Fibroblast of pulmonary artery (primary cell): ENCODE measurements at regions not wholly inside any gene's neighbourhood (a gene's known extent, or its start where the extent isn't known, plus 50 kb on each side); places are given as distances from the start of the nearest gene placed in this dataset.

ENCODE experiments used
- DNase-seq: peaks from one replicate; pipeline ENCODE4 v3.0.0-alpha.2; 2010; ENCODE audit warnings: low read depth
- H3K4me3 ChIP-seq: replicated peaks from 2 replicates; pipeline ENCODE4 v1.5.1; 2011; ENCODE audit warnings: low read depth, mild to moderate bottlenecking, control low read depth, low read length, moderate library complexity
- TF ChIP-seq, protein P1 (sequence below): IDR thresholded peaks from 2 replicates; pipeline ENCODE4 v1.5.1; 2011; ENCODE audit warnings: mild to moderate bottlenecking, control low read depth, low read length, inconsistent platforms; ENCODE audit errors: missing control alignments

DNA sequence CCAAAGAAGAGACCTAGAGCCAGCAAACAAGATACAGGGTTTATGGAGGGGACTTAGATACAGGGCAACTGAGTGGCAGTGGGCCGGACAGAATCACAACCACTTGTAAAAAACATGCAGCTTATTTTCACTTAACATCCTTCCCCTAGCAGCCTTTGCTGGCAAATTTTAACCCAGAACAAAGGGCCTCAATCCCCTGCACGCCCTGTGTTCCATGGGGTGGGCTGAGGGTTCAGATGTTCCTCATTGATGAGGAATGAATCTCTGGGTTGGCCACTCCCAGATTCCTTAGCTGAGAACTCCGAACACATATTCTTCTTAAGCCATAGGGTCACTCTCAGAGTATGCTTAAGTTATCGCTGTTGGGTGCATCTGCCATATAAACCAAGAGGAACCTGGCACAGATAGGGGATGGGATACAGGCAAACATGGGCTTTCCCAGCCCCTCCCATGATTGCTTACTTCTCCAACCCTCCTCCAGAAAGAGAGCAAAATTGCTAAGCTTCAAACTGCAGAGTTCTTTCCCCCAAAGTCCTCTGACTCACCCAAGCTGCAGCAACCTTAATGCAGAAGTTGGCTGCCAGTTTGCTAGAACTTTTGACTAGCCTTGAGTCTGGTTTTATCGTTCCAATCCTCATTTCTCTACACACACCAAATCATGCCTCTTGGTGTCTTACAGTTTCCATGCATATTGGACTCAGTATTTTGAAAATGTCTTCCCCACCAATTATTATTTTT is 146.9 kb downstream of the CD47 start:
- H3K4me3 ChIP-seq = no peak overlapping the region
- TF ChIP-seq, protein P1, sequence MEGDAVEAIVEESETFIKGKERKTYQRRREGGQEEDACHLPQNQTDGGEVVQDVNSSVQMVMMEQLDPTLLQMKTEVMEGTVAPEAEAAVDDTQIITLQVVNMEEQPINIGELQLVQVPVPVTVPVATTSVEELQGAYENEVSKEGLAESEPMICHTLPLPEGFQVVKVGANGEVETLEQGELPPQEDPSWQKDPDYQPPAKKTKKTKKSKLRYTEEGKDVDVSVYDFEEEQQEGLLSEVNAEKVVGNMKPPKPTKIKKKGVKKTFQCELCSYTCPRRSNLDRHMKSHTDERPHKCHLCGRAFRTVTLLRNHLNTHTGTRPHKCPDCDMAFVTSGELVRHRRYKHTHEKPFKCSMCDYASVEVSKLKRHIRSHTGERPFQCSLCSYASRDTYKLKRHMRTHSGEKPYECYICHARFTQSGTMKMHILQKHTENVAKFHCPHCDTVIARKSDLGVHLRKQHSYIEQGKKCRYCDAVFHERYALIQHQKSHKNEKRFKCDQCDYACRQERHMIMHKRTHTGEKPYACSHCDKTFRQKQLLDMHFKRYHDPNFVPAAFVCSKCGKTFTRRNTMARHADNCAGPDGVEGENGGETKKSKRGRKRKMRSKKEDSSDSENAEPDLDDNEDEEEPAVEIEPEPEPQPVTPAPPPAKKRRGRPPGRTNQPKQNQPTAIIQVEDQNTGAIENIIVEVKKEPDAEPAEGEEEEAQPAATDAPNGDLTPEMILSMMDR = no peak
- DNase-seq = peak; percentile 45

GRCh38 chr3:107942951-107943749 is 147.7 kb downstream of the CD47 start:
- TF ChIP-seq, protein P1 = no peak
- no peak for DNase-seq
- H3K4me3 ChIP-seq = no peak overlapping the region

DNA sequence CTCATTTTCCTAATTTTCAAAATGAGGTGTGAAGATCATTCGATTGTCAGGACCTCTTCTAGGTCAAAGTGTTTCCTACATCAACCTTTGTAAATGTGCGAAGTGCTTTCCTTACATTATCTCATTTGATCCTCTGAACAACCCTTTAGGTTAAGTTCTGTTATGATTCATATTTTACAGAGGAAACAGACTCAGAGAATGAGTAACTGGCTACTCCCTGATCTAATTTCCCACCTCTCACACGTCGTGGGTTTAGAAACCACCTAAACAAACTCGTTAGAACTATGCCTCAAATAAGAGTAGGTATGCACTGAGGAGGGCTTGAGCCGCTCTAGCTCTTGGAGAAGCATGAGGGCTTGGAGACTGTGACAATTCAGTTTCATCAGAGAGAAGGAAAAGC is 148.6 kb downstream of the CD47 start:
- TF ChIP-seq, protein P1 = no peak
- no peak overlapping the region for H3K4me3 ChIP-seq
- DNase-seq = no peak

- DNase-seq = no peak
- TF ChIP-seq, protein P1 = no peak
Measured at GRCh38 chr3:107939691-107940442, 151.0 kb downstream of the CD47 start.

DNA sequence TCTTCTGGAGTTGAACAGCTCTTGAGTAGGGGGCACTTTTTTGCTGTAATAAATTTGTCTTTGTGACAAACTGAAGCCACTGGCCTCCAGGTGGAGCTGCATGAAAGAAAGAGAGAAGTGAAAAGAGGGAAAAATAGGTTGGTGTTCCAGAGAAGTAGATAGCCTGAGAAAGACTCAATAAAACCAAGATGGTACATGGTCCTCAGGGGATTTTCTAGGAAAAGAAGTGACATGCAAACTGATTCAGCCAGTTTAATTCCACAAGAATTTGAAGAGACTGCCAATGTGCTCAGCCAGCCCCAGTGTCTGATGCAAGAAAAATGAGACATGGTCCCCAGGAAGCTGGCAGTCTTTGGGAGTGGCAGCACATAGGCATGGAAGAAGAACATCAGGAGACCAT is 152.7 kb downstream of the CD47 start:
- DNase-seq = peak; percentile 77
- no peak overlapping the region for H3K4me3 ChIP-seq
- TF ChIP-seq, protein P1 = peak; percentile 60

More at GRCh38 chr3:107939691-107940442, 151.0 kb downstream of the CD47 start:
- H3K4me3 ChIP-seq = no peak overlapping the region

DNA sequence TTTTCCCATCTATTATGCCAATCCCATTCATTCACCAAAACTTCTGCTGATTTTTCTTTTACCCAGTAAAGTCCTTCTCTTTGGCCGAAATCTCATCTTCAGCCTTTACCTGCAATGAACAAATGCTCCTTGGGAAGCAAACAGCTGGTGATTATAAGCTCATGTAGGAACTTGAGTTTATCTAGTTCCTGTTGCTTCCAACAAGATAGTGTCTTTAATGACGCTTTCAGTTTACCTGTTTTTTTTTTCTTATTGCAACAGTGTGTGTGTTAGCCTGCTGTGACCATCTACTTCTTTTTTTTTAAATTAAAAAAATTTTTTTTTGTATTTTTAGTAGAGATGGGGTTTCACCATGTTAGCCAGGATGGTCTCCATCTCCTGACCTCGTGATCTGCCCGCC is 156.0 kb downstream of the CD47 start:
- H3K4me3 ChIP-seq = no peak overlapping the region
- TF ChIP-seq, protein P1 = no peak
- no peak for DNase-seq
